Fibroblast of the aortic adventitia (primary cell): ENCODE measurements at regions not wholly inside any gene's neighbourhood (a gene's known extent, or its start where the extent isn't known, plus 50 kb on each side); places are given as distances from the start of the nearest gene placed in this dataset.

Experiments
- DNase-seq: peaks from one replicate; pipeline ENCODE4 v3.0.0-alpha.2; 2010; ENCODE audit warnings: low read depth
- H3K4me3 ChIP-seq: 2 replicates; pipeline ENCODE4 v1.5.1; 2011; ENCODE audit warnings: low read depth, mild to moderate bottlenecking, control low read depth, low read length, moderate library complexity
- CTCF ChIP-seq: IDR thresholded peaks from 2 replicates; pipeline ENCODE4 v1.5.1; 2011; ENCODE audit warnings: mild to moderate bottlenecking, low read length, control low read depth, inconsistent platforms; ENCODE audit not compliant: insufficient read depth

GRCh38 chr5:54692631-54693030, 175.1 kb downstream of the SNX18 start:
- TF ChIP-seq CTCF: no peak
- no peak overlapping the region for H3K4me3 ChIP-seq
- DNase-seq: no peak

- no peak overlapping the region for H3K4me3 ChIP-seq
- no peak for TF ChIP-seq CTCF
- no peak for DNase-seq
Observed at GRCh38 chr5:54691656-54692055, 174.1 kb downstream of the SNX18 start.

GRCh38 chr5:54689411-54690251, 172.1 kb downstream of the SNX18 start:
- peak; percentile 62 for DNase-seq
- no peak overlapping the region for H3K4me3 ChIP-seq
- TF ChIP-seq CTCF: no peak

GRCh38 chr5:54680998-54681397, 163.4 kb downstream of the SNX18 start:
- no peak for TF ChIP-seq CTCF
- DNase-seq: no peak
- H3K4me3 ChIP-seq: no peak overlapping the region

- no peak overlapping the region for H3K4me3 ChIP-seq
- no peak for DNase-seq
- no peak for TF ChIP-seq CTCF
Observed at GRCh38 chr5:54679686-54680085, 162.1 kb downstream of the SNX18 start.

GRCh38 chr5:54678737-54679136, 161.2 kb downstream of the SNX18 start:
- DNase-seq: no peak
- no peak overlapping the region for H3K4me3 ChIP-seq
- no peak for TF ChIP-seq CTCF
